DOHH2 (cell line): ENCODE measurements at regions not wholly inside any gene's neighbourhood (a gene's known extent, or its start where the extent isn't known, plus 50 kb on each side); places are given as distances from the start of the nearest gene placed in this dataset.

Experiments used
- CTCF ChIP-seq: fragments of 200-600 bp; sonication (generic); IDR thresholded peaks from one replicate; pipeline ENCODE4 v1.5.1; 2014; ENCODE audit warnings: antibody characterized with exemption, mild to moderate bottlenecking, low read depth, low read length; ENCODE audit not compliant: poor library complexity, severe bottlenecking
- EZH2phosphoT487 ChIP-seq: fragments of 200-600 bp; sonication (generic); IDR thresholded peaks from 2 replicates; pipeline ENCODE4 v1.6.1; 2017; ENCODE audit warnings: borderline replicate concordance, mild to moderate bottlenecking, antibody characterized with exemption, low read length, moderate library complexity, mixed read lengths

DNA sequence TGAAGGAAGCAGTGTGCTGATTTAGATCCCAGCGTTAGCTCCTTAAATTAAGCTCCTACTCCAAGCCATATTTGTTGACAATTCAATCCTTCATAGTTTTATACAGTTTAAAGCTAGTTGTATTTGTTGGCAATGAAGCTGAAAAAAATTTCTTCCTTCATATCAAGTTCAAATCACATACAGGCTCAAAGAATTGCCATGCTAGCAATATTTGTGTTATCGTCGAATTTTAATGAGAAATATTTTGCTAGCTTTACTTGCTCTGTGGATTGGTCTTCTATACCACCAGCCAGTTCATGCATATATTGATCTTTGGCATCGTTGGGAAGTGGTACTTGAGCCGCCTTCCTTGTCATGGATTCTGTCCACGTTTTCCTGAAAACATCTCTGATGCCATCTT is 204.6 kb upstream of the HDAC4 start:
- no peak for TF ChIP-seq CTCF
- TF ChIP-seq EZH2phosphoT487 = no peak
